HG03439 (cell line): ENCODE measurements at regions not wholly inside any gene's neighbourhood (a gene's known extent, or its start where the extent isn't known, plus 50 kb on each side); places are given as distances from the start of the nearest gene placed in this dataset.

Experiments
- ATAC-seq: cut with Tn5 transposase; IDR thresholded peaks from one replicate; pipeline ENCODE4 v1.9.1; 2021; ENCODE audit warnings: mild to moderate bottlenecking, moderate library complexity; ENCODE audit not compliant: unreplicated experiment

DNA sequence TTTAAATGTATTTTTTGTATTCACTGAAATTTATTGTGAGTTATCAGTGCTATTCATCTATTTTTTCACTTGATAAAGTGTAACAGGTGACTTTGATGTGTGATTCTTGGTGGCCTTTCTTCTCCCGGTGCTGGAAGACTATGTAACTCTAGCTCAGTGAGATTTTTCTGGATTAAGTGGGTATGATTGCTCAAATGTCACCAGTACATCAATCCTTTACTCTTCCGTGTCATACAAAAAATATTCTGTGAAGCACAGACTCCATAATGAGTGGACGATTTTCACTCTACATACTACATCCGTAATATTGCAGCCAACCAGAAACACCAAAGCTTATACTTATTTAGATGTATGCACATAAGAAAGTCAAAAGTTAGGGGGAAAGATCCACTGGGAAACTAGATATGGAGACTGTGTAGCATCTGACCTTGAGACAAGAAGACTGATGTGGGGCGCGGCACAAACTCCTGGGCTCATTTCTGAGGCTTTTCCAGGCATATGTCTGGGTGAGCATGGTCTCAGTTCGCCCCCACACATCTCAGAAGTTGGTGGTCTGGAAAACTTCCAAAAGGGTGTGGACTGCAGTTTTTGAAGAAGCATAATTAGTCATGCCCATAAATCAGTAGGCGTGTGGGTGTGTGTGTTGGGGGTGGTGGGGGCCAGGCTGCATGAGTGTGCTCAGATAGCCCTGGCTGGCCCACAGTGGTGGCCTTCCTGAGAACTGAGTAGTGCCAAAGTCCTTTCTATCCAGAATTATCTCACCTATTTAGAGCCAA is 53.9 kb upstream of the TENM3 start:
- ATAC-seq, result no peak

DNA sequence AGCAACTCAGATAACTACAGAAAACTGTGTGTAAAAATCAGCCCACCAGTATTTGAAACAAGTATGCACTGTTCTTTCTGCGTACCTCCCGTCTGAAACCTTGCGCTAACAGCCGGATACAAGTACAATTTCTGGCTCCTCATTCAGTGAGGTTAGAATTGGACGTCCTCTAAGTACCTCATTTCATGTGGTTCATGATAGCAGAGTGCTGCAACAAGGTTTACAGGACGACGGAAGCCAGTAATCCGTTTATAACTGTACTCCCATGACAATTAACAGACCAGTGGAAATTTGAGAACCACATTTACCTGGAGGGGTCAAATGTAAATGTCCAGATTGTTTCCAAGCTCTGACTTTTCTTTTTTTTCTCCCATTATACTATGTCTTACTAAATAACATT is 52.9 kb upstream of the TENM3 start:
- ATAC-seq, result no peak

DNA sequence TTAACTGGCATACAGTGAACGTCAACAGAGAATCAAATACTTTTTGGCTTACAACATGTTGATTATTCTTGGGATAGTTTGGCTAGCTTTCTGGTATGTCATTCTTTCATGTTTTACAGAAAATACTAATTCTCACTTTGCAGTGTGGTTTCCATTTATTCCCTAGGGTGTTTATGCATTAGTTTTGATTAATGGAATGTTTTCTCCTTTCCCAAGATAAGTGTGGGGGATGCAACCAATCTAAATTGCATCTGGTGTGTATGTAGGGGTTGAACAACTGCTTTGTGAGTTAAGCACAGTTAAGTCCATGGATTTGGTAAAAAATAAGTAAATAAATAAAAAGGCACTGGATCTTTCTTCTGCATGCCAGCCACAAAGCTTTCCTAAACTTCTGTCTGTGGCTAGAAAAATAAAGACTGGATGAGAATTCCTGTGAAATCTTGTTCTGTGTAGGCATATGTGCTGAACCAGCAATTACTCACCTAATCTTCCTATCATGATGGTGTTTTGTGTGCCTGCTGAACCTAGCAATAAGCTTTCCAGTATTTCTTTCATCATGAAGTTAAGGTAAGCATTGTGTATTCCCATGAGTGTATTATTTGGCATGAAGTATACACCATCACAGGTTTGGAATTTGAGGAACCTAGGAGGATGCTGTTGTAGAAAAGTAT is 50.6 kb upstream of the TENM3 start:
- no peak for ATAC-seq

DNA sequence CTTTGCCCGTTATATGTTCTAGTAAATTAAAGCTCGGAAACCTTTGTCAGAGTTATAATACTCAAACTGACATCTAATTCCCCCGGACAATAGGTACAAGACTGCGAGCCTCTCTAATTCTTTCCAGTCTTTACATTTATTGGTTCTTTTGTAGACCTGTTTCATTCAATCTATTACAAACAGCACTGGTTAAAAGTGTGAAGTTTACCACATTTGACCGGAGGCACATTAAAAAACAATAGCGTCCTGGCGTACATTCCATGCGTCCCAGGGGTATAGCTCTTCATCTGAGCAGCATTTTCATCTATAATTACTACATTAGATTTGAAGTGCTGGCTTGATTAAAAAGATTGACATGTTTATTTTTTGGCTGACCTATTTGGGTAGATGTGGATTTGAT is 49.9 kb upstream of the TENM3 start:
- ATAC-seq, result no peak
